ENCODE measurements at regions not wholly inside any gene's neighbourhood (a gene's known extent, or its start where the extent isn't known, plus 50 kb on each side); places are given as distances from the start of the nearest gene placed in this dataset.
A peak's percentile ranks its signal among the peaks of the same experiment; 100 is the strongest.

- Mint-ChIP-seq H3K9me3 (no peaks in the 10 kb centered on the region), H3K36me3 (ENCODE audit: low read depth) (peaks cover 12% of the 10 kb centered on the region), H3K27me3 (ENCODE audit: insufficient read depth) (no peaks in the 10 kb centered on the region), H3K4me3 (no peak overlapping the region), H3K4me1 (ENCODE audit: low read depth) (no peaks in the 10 kb centered on the region), H3K27ac (no peak overlapping the region)
- intact Hi-C loops (cut with micrococcal nuclease), result no loop called here
- no peak for DNase-seq (ENCODE audit: low spot score)
These were observed 74.9 kb downstream of the MIAT start for GRCh38 chr22:26732284-26732683.

GRCh38 chr22:26734339-26735018 lies 77.1 kb downstream of the MIAT start:
- Mint-ChIP-seq H3K4me3 (no peak overlapping the region), H3K4me1 (ENCODE audit: low read depth) (no peaks in the 10 kb centered on the region), H3K9me3 (no peaks in the 10 kb centered on the region), H3K36me3 (ENCODE audit: low read depth) (peaks cover 12% of the 10 kb centered on the region), H3K27ac (no peak overlapping the region), H3K27me3 (ENCODE audit: insufficient read depth) (no peaks in the 10 kb centered on the region)
- intact Hi-C loops (cut with micrococcal nuclease), result no loop called here
- DNase-seq (ENCODE audit: low spot score), result no peak

GRCh38 chr22:26735019-26735409 lies 77.6 kb downstream of the MIAT start:
- H3K27me3 Mint-ChIP-seq (ENCODE audit: insufficient read depth), result no peaks in the 10 kb centered on the region
- H3K36me3 Mint-ChIP-seq (ENCODE audit: low read depth), result peaks cover 10% of the 10 kb centered on the region
- no peak for DNase-seq (ENCODE audit: low spot score)
- no peaks in the 10 kb centered on the region for H3K9me3 Mint-ChIP-seq
- H3K4me3 Mint-ChIP-seq, result no peak overlapping the region
- intact Hi-C loops (cut with micrococcal nuclease), result no loop called here
- H3K27ac Mint-ChIP-seq, result no peak overlapping the region
- H3K4me1 Mint-ChIP-seq (ENCODE audit: low read depth), result no peaks in the 10 kb centered on the region

GRCh38 chr22:26737262-26737661 lies 79.9 kb downstream of the MIAT start:
- Mint-ChIP-seq H3K9me3 (no peaks in the 10 kb centered on the region), H3K27me3 (ENCODE audit: insufficient read depth) (no peaks in the 10 kb centered on the region), H3K4me3 (no peak overlapping the region), H3K36me3 (ENCODE audit: low read depth) (peaks cover 8% of the 10 kb centered on the region), H3K4me1 (ENCODE audit: low read depth) (no peaks in the 10 kb centered on the region), H3K27ac (no peak overlapping the region)
- intact Hi-C loops (cut with micrococcal nuclease), result no loop called here
- DNase-seq (ENCODE audit: low spot score), result no peak

- H3K27ac Mint-ChIP-seq, result no peak overlapping the region
- intact Hi-C loops (cut with micrococcal nuclease), result no loop called here
- peaks cover 3% of the 10 kb centered on the region for H3K36me3 Mint-ChIP-seq (ENCODE audit: low read depth)
- DNase-seq (ENCODE audit: low spot score), result no peak
- H3K4me3 Mint-ChIP-seq, result no peak overlapping the region
- no peaks in the 10 kb centered on the region for H3K27me3 Mint-ChIP-seq (ENCODE audit: insufficient read depth)
- no peaks in the 10 kb centered on the region for H3K4me1 Mint-ChIP-seq (ENCODE audit: low read depth)
- no peaks in the 10 kb centered on the region for H3K9me3 Mint-ChIP-seq
These were observed 82.9 kb downstream of the MIAT start for GRCh38 chr22:26740253-26740652.

- intact Hi-C loops (cut with micrococcal nuclease), result no loop called here
- H3K36me3 Mint-ChIP-seq (ENCODE audit: low read depth), result no peaks in the 10 kb centered on the region
- no peaks in the 10 kb centered on the region for H3K9me3 Mint-ChIP-seq
- H3K27me3 Mint-ChIP-seq (ENCODE audit: insufficient read depth), result no peaks in the 10 kb centered on the region
- no peaks in the 10 kb centered on the region for H3K4me1 Mint-ChIP-seq (ENCODE audit: low read depth)
- DNase-seq (ENCODE audit: low spot score), result no peak
- H3K4me3 Mint-ChIP-seq, result no peak overlapping the region
- no peak overlapping the region for H3K27ac Mint-ChIP-seq
These were observed 85.8 kb downstream of the MIAT start for GRCh38 chr22:26743149-26743548.

- no peak for DNase-seq (ENCODE audit: low spot score)
- Mint-ChIP-seq H3K9me3 (no peaks in the 10 kb centered on the region), H3K27me3 (ENCODE audit: insufficient read depth) (no peaks in the 10 kb centered on the region), H3K27ac (no peak overlapping the region), H3K36me3 (ENCODE audit: low read depth) (no peaks in the 10 kb centered on the region), H3K4me3 (no peak overlapping the region), H3K4me1 (ENCODE audit: low read depth) (no peaks in the 10 kb centered on the region)
- intact Hi-C loops (cut with micrococcal nuclease), result no loop called here
These were observed 87.8 kb downstream of the MIAT start for GRCh38 chr22:26744892-26745808.

- no peaks in the 10 kb centered on the region for H3K36me3 Mint-ChIP-seq (ENCODE audit: low read depth)
- no peaks in the 10 kb centered on the region for H3K27me3 Mint-ChIP-seq (ENCODE audit: insufficient read depth)
- H3K4me1 Mint-ChIP-seq (ENCODE audit: low read depth), result no peaks in the 10 kb centered on the region
- no peak overlapping the region for H3K4me3 Mint-ChIP-seq
- H3K9me3 Mint-ChIP-seq, result no peaks in the 10 kb centered on the region
- H3K27ac Mint-ChIP-seq, result no peak overlapping the region
- DNase-seq (ENCODE audit: low spot score), result no peak
- intact Hi-C loops (cut with micrococcal nuclease), result no loop called here
These were observed 88.9 kb downstream of the MIAT start for GRCh38 chr22:26746311-26746710.

- intact Hi-C loops (cut with micrococcal nuclease), result no loop called here
- Mint-ChIP-seq H3K36me3 (ENCODE audit: low read depth) (no peaks in the 10 kb centered on the region), H3K27ac (no peak overlapping the region), H3K4me1 (ENCODE audit: low read depth) (no peaks in the 10 kb centered on the region), H3K27me3 (ENCODE audit: insufficient read depth) (no peaks in the 10 kb centered on the region), H3K4me3 (no peak overlapping the region), H3K9me3 (no peaks in the 10 kb centered on the region)
- no peak for DNase-seq (ENCODE audit: low spot score)
These were observed 91.5 kb downstream of the MIAT start for GRCh38 chr22:26748845-26749244.

- intact Hi-C loops (cut with micrococcal nuclease), result no loop called here
- Mint-ChIP-seq H3K36me3 (ENCODE audit: low read depth) (no peaks in the 10 kb centered on the region), H3K27ac (no peak overlapping the region), H3K9me3 (no peaks in the 10 kb centered on the region), H3K4me3 (no peak overlapping the region), H3K4me1 (ENCODE audit: low read depth) (no peaks in the 10 kb centered on the region), H3K27me3 (ENCODE audit: insufficient read depth) (no peaks in the 10 kb centered on the region)
- DNase-seq (ENCODE audit: low spot score), result no peak
These were observed 93.8 kb downstream of the MIAT start for GRCh38 chr22:26751217-26751616.

GRCh38 chr22:26753125-26753862 lies 95.9 kb downstream of the MIAT start:
- Mint-ChIP-seq H3K4me1 (ENCODE audit: low read depth) (no peaks in the 10 kb centered on the region), H3K36me3 (ENCODE audit: low read depth) (peaks cover 3% of the 10 kb centered on the region), H3K27ac (no peak overlapping the region), H3K9me3 (no peaks in the 10 kb centered on the region), H3K4me3 (no peak overlapping the region), H3K27me3 (ENCODE audit: insufficient read depth) (peaks cover 1% of the 10 kb centered on the region)
- no peak for DNase-seq (ENCODE audit: low spot score)
- intact Hi-C loops (cut with micrococcal nuclease), result no loop called here

- Mint-ChIP-seq H3K4me1 (ENCODE audit: low read depth) (no peaks in the 10 kb centered on the region), H3K27ac (no peak overlapping the region), H3K36me3 (ENCODE audit: low read depth) (peaks cover 3% of the 10 kb centered on the region), H3K4me3 (no peak overlapping the region), H3K27me3 (ENCODE audit: insufficient read depth) (peaks cover 1% of the 10 kb centered on the region), H3K9me3 (no peaks in the 10 kb centered on the region)
- DNase-seq (ENCODE audit: low spot score), result peak; percentile 28
- intact Hi-C loops (cut with micrococcal nuclease), result loop anchor here (2.0 kb wide), 3 partner anchors 78 to 1252 kb away; no protein-coding TSS in a partner anchor
These were observed 99.4 kb downstream of the MIAT start for GRCh38 chr22:26756675-26757293.
